Left forelimb (tissue), 1 donor: ENCODE measurements at regions not wholly inside any gene's neighbourhood (a gene's known extent, or its start where the extent isn't known, plus 50 kb on each side); places are given as distances from the start of the nearest gene placed in this dataset.
"Not testable (repeated sequence)": the region's sequence is repeated elsewhere in the genome, so short reads cannot be mapped to it uniquely, and the experiment has no call there.

Experiments used
- DNase-seq: peaks from one replicate; pipeline ENCODE4 v3.0.0-alpha.2; 2018; ENCODE audit warnings: low spot score

- DNase-seq, result no peak
Measured at GRCh38 chr3:67167481-67167880, 169.4 kb downstream of the KBTBD8 start.

- no peak for DNase-seq
Measured at GRCh38 chr3:67171841-67172240, 173.7 kb downstream of the KBTBD8 start.

GRCh38 chr3:67173130-67173529 is 175.0 kb downstream of the KBTBD8 start:
- not testable (repeated sequence) for DNase-seq

GRCh38 chr3:67176396-67176795 is 178.3 kb downstream of the KBTBD8 start:
- no peak for DNase-seq

GRCh38 chr3:67192466-67192865 is 194.4 kb downstream of the KBTBD8 start:
- no peak for DNase-seq

GRCh38 chr3:67196677-67197076 is 198.6 kb downstream of the KBTBD8 start:
- DNase-seq, result no peak

- no peak for DNase-seq
Measured at GRCh38 chr3:67198374-67198773, 200.3 kb downstream of the KBTBD8 start.

- no peak for DNase-seq
Measured at GRCh38 chr3:67200618-67201017, 202.5 kb downstream of the KBTBD8 start.

GRCh38 chr3:67201026-67201425 is 202.9 kb downstream of the KBTBD8 start:
- DNase-seq, result no peak

- DNase-seq, result no peak
Measured at GRCh38 chr3:67202053-67202452, 203.9 kb downstream of the KBTBD8 start.

- no peak for DNase-seq
Measured at GRCh38 chr3:67204951-67205350, 206.8 kb downstream of the KBTBD8 start.

GRCh38 chr3:67215690-67216089 is 217.6 kb downstream of the KBTBD8 start:
- DNase-seq, result no peak

GRCh38 chr3:67227030-67227429 is 228.9 kb downstream of the KBTBD8 start:
- no peak for DNase-seq

GRCh38 chr3:67228136-67228535 is 230.0 kb downstream of the KBTBD8 start:
- DNase-seq, result no peak

- no peak for DNase-seq
Measured at GRCh38 chr3:67232642-67233041, 234.5 kb downstream of the KBTBD8 start.

- no peak for DNase-seq
Measured at GRCh38 chr3:67239353-67239752, 241.2 kb downstream of the KBTBD8 start.

- DNase-seq, result no peak
Measured at GRCh38 chr3:67241084-67241483, 243.0 kb downstream of the KBTBD8 start.

- DNase-seq, result no peak
Measured at GRCh38 chr3:67244130-67244529, 246.0 kb downstream of the KBTBD8 start.

- no peak for DNase-seq
Measured at GRCh38 chr3:67245545-67245944, 247.4 kb downstream of the KBTBD8 start.

- no peak for DNase-seq
Measured at GRCh38 chr3:67248726-67249125, 250.6 kb downstream of the KBTBD8 start.

- not testable (repeated sequence) for DNase-seq
Measured at GRCh38 chr3:67252906-67253305, 254.8 kb downstream of the KBTBD8 start.

- DNase-seq, result no peak
Measured at GRCh38 chr3:67278015-67278618, 280.0 kb downstream of the KBTBD8 start.

- no peak for DNase-seq
Measured at GRCh38 chr3:67286586-67286985, 288.5 kb downstream of the KBTBD8 start.

GRCh38 chr3:67288466-67289106 is 290.5 kb downstream of the KBTBD8 start:
- DNase-seq, result no peak
